H1 (cell line): ENCODE measurements at regions not wholly inside any gene's neighbourhood (a gene's known extent, or its start where the extent isn't known, plus 50 kb on each side); places are given as distances from the start of the nearest gene placed in this dataset.

Experiments used
- KDM4A ChIP-seq: IDR thresholded peaks from one replicate; pipeline ENCODE4 v1.7.1; 2012; ENCODE audit warnings: low read depth, mild to moderate bottlenecking, moderate library complexity, low read length, inconsistent platforms; ENCODE audit not compliant: severe bottlenecking
- MAFK ChIP-seq: IDR thresholded peaks from 2 replicates; pipeline ENCODE4 v1.6.1; 2012; ENCODE audit warnings: low read depth, mild to moderate bottlenecking, improper control_type of control experiment, low read length
- SP1 ChIP-seq: IDR thresholded peaks from 2 replicates; pipeline ENCODE4 v1.6.1; 2011; ENCODE audit warnings: low read depth, low read length
- TF ChIP-seq, protein P1 (sequence below): fragments of 300-600 bp; sonication (generic); IDR thresholded peaks from 2 replicates; pipeline ENCODE4 v1.7.1; 2012; ENCODE audit warnings: low read length, moderate library complexity, mild to moderate bottlenecking, inconsistent platforms; ENCODE audit not compliant: insufficient replicate concordance
- TF ChIP-seq, protein P2 (sequence below): IDR thresholded peaks from 2 replicates; pipeline ENCODE4 v1.6.1; 2011; ENCODE audit warnings: low read depth, mild to moderate bottlenecking, low read length; ENCODE audit not compliant: insufficient read depth

DNA sequence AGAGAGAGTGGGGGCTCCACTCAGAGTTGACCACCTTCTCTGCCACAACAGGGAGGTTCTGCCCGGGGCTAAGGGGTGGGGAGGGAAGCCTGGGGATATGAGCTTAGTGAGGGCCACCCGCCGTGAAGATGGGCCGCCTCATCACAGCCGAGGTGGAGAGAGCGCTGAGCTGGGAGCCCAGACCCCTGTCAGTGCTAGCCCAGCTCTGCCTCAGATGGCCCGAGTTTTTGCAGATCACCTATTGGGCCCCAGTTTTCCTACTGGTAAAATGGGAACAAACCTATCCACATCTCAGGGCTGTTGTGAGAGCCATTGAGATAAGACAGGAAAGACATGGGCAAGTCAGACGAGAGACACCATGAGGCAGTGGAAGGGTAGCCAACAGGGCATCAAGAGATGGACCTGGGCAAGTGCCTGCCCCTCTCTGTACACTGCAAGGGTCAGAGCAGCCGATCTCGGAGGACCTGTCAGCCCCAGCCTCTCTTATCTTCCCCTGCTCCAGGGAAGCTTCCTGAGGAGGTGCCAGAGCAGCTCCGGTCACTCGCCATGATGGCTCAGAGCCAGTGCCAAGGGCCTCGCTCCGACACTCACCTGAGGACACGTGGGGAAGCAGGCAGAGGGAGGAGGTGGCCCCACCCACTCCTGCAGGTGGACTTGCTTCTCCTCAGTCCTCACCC lies 88.9 kb downstream of the MCFD2 start (continued):
- no peak for TF ChIP-seq SP1
- TF ChIP-seq, protein P1, sequence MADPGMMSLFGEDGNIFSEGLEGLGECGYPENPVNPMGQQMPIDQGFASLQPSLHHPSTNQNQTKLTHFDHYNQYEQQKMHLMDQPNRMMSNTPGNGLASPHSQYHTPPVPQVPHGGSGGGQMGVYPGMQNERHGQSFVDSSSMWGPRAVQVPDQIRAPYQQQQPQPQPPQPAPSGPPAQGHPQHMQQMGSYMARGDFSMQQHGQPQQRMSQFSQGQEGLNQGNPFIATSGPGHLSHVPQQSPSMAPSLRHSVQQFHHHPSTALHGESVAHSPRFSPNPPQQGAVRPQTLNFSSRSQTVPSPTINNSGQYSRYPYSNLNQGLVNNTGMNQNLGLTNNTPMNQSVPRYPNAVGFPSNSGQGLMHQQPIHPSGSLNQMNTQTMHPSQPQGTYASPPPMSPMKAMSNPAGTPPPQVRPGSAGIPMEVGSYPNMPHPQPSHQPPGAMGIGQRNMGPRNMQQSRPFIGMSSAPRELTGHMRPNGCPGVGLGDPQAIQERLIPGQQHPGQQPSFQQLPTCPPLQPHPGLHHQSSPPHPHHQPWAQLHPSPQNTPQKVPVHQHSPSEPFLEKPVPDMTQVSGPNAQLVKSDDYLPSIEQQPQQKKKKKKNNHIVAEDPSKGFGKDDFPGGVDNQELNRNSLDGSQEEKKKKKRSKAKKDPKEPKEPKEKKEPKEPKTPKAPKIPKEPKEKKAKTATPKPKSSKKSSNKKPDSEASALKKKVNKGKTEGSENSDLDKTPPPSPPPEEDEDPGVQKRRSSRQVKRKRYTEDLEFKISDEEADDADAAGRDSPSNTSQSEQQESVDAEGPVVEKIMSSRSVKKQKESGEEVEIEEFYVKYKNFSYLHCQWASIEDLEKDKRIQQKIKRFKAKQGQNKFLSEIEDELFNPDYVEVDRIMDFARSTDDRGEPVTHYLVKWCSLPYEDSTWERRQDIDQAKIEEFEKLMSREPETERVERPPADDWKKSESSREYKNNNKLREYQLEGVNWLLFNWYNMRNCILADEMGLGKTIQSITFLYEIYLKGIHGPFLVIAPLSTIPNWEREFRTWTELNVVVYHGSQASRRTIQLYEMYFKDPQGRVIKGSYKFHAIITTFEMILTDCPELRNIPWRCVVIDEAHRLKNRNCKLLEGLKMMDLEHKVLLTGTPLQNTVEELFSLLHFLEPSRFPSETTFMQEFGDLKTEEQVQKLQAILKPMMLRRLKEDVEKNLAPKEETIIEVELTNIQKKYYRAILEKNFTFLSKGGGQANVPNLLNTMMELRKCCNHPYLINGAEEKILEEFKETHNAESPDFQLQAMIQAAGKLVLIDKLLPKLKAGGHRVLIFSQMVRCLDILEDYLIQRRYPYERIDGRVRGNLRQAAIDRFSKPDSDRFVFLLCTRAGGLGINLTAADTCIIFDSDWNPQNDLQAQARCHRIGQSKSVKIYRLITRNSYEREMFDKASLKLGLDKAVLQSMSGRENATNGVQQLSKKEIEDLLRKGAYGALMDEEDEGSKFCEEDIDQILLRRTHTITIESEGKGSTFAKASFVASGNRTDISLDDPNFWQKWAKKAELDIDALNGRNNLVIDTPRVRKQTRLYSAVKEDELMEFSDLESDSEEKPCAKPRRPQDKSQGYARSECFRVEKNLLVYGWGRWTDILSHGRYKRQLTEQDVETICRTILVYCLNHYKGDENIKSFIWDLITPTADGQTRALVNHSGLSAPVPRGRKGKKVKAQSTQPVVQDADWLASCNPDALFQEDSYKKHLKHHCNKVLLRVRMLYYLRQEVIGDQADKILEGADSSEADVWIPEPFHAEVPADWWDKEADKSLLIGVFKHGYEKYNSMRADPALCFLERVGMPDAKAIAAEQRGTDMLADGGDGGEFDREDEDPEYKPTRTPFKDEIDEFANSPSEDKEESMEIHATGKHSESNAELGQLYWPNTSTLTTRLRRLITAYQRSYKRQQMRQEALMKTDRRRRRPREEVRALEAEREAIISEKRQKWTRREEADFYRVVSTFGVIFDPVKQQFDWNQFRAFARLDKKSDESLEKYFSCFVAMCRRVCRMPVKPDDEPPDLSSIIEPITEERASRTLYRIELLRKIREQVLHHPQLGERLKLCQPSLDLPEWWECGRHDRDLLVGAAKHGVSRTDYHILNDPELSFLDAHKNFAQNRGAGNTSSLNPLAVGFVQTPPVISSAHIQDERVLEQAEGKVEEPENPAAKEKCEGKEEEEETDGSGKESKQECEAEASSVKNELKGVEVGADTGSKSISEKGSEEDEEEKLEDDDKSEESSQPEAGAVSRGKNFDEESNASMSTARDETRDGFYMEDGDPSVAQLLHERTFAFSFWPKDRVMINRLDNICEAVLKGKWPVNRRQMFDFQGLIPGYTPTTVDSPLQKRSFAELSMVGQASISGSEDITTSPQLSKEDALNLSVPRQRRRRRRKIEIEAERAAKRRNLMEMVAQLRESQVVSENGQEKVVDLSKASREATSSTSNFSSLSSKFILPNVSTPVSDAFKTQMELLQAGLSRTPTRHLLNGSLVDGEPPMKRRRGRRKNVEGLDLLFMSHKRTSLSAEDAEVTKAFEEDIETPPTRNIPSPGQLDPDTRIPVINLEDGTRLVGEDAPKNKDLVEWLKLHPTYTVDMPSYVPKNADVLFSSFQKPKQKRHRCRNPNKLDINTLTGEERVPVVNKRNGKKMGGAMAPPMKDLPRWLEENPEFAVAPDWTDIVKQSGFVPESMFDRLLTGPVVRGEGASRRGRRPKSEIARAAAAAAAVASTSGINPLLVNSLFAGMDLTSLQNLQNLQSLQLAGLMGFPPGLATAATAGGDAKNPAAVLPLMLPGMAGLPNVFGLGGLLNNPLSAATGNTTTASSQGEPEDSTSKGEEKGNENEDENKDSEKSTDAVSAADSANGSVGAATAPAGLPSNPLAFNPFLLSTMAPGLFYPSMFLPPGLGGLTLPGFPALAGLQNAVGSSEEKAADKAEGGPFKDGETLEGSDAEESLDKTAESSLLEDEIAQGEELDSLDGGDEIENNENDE = no peak
- TF ChIP-seq MAFK = no peak
- no peak for TF ChIP-seq KDM4A
- TF ChIP-seq, protein P2, sequence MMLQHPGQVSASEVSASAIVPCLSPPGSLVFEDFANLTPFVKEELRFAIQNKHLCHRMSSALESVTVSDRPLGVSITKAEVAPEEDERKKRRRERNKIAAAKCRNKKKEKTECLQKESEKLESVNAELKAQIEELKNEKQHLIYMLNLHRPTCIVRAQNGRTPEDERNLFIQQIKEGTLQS = no peak
